Activated naive CD8-positive, alpha-beta T cell treated with anti-CD3 and anti-CD28 coated beads, Interleukin-2, amount 50 U/mL, for 16 hours (primary cell): ENCODE measurements at regions not wholly inside any gene's neighbourhood (a gene's known extent, or its start where the extent isn't known, plus 50 kb on each side); places are given as distances from the start of the nearest gene placed in this dataset.

Experiments
- DNase-seq: peaks from one replicate; pipeline ENCODE4 v3.0.0-alpha.2; 2020; ENCODE audit warnings: low read depth, low spot score

DNA sequence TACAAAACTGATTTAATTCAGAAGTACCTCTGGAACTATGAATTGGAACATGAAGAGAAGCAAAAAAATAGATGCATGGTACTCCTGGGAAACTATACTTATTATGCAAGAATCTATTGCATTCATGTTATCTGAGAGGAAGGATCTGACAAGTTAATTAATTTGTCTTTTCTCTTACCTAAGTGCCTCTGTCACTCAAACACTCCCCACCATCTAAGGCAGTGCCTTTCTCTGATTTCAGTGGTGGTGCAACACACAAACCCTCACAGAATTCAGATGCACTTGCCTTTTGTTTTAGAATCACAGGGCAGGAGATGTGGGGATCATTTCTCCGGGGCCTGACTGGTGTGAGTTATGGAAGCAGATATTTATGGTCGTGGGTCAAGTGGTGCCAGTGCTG lies 52.5 kb upstream of the C9orf72 start:
- DNase-seq: no peak

DNA sequence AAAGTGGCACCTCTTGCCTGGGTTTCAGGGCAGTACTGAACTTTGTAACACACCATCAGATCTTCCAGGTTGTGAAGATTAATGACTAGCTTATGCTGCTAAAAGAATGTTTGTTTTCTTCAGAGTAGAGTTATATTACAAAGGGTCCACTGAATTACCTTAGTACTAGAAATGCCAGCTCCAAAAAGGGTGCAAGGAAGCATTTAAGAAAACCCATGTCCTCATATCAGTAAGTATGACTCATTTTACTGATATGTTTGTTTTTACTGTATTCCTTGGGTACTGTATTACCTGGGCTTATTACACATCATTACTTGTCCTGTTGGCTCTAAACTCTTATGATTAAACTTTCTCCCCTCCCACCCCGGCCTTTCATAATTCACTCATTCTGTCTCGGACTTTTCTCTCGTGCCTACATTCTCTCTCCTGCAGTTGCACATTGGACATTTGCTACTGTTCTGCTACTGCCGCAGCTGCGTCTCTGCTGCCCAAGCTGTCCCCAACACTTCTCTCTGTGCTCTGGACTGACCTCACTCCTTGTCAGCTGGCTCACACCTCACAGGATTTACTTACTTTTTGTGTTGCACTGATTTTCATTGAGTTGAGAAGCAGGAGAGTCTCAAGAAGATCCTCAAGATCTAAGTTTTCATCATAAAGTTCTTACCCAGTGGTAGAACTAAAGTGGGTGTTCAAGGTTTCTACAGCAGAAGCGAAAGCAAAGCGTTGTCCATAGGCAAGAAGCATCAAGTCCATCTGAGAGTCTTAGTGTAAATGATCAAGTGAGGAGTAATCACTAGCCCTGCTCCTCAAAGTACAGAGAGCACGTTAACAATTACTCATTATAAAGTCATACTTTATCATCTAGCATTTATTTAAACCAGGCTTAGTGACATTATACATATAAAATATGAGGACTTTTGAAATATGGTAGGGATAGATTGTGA lies 53.2 kb upstream of the C9orf72 start:
- DNase-seq: no peak

DNA sequence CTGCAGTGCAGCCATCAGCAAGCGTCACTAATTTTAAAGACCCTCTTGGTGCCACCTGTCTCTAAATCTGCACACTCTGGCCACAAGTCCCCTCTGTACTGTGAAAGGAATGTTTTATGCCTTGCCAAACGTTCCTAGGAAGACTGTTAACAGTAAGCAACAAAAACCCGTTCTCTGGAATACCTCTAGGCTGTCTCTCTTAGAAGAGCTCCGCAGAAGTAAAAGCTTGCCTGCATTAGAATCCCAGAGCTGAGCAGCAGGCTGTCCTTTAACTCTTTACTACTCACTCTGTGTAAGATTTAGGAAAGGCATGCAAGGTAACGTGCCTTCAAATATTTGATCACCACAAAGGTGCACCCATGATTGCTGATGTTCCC lies 53.9 kb upstream of the C9orf72 start:
- DNase-seq: no peak

- DNase-seq: no peak
These were observed 55.0 kb upstream of the C9orf72 start for GRCh38 chr9:27628311-27628710.

DNA sequence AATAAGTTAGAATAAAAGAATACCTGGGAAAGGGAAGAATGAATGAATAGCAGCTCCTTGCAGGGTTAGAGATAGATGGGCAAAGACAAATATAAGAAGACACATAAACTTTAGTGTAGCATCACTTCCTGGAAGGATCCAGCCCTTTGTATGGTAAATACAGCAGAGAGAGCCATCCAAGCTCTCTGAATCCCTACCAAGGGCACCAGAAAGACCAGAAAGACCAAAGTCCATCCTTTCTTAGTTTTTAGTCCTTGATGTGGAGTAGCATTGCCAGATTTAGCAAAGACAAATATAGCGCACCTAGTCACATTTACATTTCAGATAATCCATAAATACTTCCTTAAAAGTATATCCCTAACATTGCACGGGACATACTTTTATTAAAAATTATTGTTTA lies 56.1 kb upstream of the C9orf72 start:
- no peak for DNase-seq

- no peak for DNase-seq
These were observed 59.0 kb upstream of the C9orf72 start for GRCh38 chr9:27632254-27632653.

- DNase-seq: no peak
These were observed 60.5 kb upstream of the C9orf72 start for GRCh38 chr9:27633764-27634163.

- DNase-seq: no peak
These were observed 61.6 kb upstream of the C9orf72 start for GRCh38 chr9:27634879-27635278.

- no peak for DNase-seq
These were observed 65.4 kb upstream of the C9orf72 start for GRCh38 chr9:27638716-27639115.

DNA sequence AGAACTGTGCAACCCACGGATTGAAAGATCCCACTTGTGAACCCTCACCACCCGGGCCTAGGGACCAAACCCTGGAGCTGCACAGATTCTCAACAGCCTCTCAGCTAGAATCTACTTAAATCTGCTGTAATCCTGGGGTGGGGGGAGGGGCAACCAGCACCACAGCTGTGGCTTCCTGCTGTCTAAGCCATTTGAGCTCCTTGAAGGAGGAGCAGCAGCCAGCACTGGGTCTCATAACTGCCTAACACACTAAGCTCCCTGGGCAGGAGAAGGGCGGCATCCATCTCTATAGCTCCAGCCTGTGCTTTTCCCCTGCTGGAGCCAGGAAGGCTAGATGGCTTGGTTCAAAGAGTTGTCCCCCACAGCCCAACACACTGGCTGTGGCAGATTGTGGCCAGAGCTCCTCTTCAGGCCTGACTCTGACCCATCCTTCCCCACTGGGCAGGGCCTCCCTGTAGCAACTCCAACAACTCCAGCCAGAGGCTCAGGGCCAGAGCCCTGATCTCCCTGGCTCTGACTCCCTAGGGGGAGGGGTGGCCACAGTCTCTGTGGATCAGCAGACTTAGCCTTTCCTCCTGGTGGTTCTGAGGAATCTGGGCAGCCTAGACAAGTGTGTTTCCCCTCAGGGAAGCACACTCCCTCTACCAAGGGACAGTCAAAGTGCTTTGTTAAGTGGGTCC lies 72.0 kb upstream of the C9orf72 start:
- DNase-seq: no peak

- no peak for DNase-seq
These were observed 80.0 kb upstream of the C9orf72 start for GRCh38 chr9:27653246-27653645.

GRCh38 chr9:27653957-27654356 lies 80.7 kb upstream of the C9orf72 start:
- DNase-seq: no peak

DNA sequence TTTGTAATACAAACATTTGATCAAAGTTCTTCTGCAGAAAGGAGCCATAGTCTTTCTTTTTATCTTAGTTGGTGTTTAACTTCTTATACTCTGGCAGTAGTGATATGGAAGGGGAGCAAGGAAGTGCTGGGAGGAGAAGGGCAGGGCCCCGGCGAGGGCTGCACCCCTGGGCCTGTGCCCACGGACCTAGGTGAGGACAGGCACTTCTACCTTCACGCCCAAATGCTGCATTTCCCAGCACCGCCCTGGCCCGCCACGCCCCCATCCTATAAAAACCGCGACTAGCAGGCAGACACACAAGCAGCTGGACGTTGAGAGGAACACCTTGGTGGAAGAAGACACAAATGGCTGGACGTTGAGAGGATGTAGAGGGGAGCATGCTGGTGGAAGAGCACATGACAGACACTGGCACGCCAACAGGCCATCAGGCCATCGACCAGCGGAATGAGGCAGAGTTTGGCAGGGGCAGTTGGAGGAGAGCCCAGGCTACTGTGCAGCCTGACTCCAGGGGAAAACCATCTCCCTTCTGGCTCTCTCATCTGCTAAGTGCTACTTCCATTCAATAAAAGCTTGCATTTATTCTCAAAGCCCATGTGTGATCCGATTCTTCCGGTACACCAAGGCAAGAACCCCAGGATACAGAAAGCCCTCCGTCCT lies 81.5 kb upstream of the C9orf72 start:
- no peak for DNase-seq

DNA sequence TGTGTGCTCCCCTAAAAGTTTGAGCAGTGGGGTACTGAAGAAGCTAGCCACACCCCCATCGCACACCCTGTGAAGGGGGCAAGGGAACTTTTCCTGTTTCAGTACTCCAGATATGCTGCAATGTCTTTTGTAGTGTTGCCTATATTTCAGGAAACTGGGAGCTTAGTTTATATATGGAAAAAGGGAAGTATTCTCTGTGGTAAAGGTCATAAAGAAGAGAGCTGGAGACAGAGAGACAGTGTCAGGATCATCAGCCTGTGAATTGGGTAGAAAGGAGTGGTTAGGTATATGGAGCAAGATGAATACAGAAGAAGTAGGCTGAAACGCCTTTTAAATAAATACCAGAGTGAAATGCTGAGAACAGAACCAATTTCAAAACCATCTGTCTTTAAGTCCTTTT lies 82.2 kb upstream of the C9orf72 start:
- no peak for DNase-seq

DNA sequence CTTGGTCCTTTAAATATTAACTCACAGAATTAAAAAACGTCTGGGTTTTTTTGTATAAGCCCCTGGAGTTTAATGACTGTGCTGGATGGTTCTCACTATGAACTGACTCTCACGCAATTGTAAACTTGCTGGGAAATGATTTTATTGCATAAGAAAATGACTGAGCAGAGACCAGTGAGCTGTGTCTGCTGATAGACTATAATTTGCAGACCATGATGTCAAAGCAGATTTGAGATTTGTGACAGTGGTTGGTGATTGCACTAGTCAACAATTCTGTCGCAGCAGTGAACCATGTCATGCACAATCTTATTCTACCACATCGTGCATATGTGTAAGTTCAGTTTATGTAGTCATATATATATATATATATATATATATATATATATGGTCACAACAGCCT lies 85.7 kb upstream of the C9orf72 start:
- no peak for DNase-seq

DNA sequence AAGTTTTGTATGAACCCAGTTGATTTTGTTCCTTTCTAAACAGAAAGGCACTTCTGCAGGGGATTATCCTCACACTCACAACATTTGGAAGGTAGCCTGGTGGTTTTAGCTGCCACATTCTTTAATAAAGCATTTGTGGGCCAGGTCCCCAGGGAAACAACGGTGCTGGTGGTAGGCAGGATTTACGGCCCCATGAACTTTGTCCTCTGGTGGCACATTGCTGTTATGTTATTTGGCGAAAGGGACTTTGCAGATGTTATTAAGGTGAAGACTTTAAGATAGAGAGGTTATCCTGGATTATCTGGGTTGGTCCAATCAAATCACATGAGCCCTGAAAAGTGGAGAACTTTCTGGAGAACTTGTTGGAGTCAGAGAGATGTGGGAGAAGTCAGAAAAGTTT lies 86.3 kb upstream of the C9orf72 start:
- DNase-seq: no peak

- DNase-seq: no peak
These were observed 86.9 kb upstream of the C9orf72 start for GRCh38 chr9:27660148-27660547.

- DNase-seq: no peak
These were observed 90.2 kb upstream of the C9orf72 start for GRCh38 chr9:27663526-27663925.

- no peak for DNase-seq
These were observed 91.0 kb upstream of the C9orf72 start for GRCh38 chr9:27664121-27664779.

DNA sequence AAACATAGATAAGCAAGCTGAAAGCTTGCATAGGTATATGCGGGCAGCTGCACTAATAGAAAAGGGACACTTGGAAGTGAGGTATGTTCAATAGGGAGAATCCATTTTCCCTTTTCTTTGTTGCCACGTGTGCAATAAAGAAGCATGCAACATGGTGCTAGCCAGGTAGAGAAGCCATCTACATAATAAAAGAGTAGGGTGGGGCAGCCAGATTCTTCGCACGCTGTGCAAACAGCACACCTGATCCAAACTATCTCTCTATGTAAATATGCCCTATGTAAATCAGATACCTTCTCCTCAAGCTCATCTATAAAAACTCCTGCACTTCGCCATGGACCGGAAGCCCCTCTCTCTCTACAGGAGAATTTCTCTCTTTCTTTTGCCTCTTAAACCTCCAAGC lies 91.9 kb upstream of the C9orf72 start:
- DNase-seq: no peak

DNA sequence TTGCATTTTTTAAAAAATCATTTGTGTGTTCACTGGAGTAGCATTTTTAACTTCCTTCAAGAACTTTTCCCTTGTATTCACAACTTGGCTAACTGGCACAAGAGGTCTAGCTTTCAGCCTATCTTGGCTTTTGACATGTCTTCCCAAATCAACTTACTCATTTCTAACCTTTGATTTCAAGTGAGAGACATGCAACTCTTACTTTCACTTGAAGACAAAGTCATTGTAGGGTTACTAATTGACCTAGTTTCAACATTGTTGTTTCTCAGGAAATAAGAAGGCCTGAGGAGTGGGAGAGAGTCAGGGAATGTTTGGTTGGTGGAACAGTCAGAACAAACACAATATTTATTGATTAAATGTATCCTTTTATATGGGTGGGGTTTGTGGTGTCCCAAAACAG lies 95.0 kb upstream of the C9orf72 start:
- DNase-seq: no peak

- DNase-seq: no peak
These were observed 98.4 kb upstream of the C9orf72 start for GRCh38 chr9:27671636-27672035.
